Hematopoietic multipotent progenitor cell treated with erythropoietin and hydrocortisone succinate and interleukin-3 and kit ligand, for 4 days (in vitro differentiated cells): ENCODE measurements at regions not wholly inside any gene's neighbourhood (a gene's known extent, or its start where the extent isn't known, plus 50 kb on each side); places are given as distances from the start of the nearest gene placed in this dataset.
"Not testable (repeated sequence)": the region's sequence is repeated elsewhere in the genome, so short reads cannot be mapped to it uniquely, and the experiment has no call there.

Experiments
- DNase-seq: peaks from one replicate; pipeline ENCODE4 v3.0.0-alpha.2; 2015

- no peak for DNase-seq
Measured at GRCh38 chr13:70604448-70604847, 496.2 kb upstream of the KLHL1 start.

DNA sequence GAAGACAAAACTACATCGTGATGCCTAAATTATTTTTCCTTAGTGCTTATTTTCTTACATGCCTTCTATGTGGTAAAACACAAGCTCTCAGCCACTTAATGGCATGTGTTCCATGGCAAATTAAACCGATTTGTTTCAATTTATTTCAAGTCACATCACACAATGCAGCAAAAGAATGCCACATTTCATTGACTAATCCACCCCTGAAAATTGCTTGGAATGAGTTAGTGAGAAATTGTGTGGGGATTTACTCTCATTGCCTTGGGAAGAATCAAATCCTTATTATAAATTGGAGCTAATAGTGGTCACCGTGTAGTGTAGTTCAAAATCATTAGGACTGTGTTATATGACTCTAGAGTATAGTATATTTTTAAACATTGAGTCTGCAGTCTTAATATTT lies 485.5 kb upstream of the KLHL1 start:
- DNase-seq: no peak

GRCh38 chr13:70585109-70585508 lies 476.9 kb upstream of the KLHL1 start:
- no peak for DNase-seq

- DNase-seq: no peak
Measured at GRCh38 chr13:70580825-70581224, 472.6 kb upstream of the KLHL1 start.

DNA sequence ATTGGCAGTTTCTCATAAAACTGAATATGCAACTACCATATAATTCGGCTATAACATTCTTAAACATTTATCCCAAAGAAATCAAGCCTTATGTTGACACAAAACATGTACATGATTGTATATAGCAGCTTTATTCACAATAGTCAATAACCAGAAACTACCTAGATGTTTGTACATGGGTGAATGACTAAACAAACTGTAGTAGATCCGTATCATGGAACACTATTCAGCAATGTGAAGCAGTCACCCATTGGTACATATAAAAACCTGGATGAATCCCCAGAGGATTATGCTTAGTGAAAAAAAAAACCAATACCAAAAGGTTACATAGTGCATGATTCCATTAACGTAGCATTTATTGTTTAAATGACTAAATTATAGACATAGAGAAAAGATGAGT lies 471.7 kb upstream of the KLHL1 start:
- no peak for DNase-seq

DNA sequence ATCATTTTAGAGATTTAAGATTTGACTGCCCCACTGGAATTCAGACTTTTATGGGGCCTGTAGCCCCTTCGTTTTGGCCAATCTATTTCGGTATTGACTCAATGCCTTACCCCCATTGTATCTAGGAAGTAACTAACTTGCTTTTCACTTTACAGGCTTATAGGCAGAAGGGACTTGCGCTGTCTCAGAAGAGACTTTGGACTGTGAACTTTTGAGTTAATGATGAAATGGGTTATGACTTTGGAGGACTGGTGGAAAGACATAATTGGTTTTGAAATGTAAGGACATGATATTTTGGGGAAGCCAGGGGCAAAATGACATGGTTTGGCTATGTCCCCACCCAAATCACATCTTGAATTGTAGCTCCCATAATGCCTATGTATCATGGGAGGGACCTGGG lies 463.0 kb upstream of the KLHL1 start:
- DNase-seq: no peak

DNA sequence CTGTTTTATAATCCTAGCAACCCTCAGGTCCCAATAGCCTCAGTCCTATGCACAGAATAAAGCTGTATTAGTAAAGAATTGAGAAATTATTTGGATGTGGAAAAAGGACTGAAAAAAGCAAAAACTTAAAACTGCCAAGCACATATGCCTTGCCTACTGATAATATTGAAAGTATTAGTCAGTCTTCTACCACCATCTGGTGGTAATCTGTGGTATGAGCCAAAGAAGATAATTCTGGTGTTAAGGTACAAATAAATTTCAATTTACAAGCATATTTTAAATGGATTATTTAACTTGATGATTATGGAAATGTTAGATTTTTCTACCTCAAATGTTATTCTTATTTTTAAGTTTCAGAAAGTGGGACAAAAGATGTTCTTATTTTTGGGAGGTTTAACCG lies 460.3 kb upstream of the KLHL1 start:
- DNase-seq: peak; percentile 77

GRCh38 chr13:70544706-70545105 lies 436.5 kb upstream of the KLHL1 start:
- DNase-seq: no peak

DNA sequence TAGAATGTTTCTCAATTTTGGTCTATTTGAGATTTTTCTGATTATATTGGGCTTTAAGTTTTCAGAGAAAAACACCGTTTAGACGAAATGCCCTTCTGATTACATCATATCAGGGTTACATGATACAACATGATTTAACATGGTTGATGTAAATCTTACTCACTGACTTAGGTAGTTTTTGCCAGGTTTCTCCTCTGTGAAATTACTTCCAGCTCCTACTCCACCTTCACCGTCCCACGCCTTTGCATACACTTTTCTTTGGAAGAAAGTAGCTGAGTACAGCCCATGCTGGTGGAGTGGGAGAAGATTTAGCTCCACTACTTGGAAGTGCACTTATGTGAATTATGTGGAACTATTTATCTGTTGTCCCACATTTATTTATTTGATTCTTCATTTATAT lies 433.2 kb upstream of the KLHL1 start:
- DNase-seq: no peak

GRCh38 chr13:70534466-70534865 lies 426.2 kb upstream of the KLHL1 start:
- DNase-seq: no peak

DNA sequence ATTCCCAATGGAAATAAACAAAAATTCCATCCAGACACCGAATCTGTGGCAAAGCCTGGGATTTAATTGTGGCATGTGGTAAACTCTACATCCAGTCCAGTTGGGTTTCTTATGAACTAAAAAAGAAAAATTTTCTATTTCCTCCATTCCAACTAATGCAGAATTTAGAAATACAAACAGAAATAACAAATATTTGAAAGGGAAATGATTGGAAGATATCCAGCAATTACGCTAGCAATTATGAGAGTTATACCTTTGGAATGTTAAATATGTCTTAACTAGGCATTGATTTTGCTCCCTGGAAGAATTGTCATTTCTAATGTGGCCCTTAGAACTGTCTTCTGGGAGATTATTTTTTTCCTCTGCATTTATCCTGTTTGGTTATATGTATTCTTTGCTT lies 421.4 kb upstream of the KLHL1 start:
- no peak for DNase-seq

DNA sequence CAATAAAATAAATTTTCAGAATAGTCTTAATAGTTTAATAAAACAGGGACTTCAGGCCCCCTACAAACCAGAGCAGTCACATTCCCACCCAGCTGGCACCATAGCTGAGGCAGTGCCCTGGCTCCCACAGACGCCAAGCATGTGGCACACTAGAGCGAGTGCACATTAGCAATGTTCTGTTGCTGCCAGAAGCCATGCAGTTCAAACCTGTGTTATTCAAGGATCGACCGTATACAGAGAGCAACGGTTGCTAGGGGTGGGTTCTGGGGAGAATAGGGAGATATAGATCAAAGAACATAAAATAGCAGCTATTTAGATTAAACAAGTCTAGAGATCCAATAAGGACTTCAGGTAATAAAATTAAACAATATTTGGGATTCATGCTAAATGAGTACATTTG lies 419.3 kb upstream of the KLHL1 start:
- DNase-seq: no peak

DNA sequence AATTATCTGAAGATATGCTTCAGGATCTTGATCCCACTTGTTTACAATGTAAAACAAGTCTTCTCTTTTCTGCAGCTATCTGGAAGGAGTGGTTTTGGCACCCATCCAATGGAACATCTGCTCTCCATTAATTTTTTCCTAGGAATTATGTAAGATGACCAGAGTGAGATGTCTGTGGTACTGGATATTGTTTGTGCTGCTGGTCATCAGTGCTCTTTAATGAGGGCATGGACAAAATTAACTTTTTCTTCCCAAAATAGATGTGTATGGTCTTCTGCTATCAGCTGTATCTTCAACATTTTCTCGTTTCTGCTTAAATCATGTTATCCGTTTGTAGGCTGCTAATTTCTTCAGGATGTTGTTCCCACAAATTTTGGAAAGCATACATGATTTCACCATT lies 415.4 kb upstream of the KLHL1 start:
- DNase-seq: no peak

GRCh38 chr13:70520275-70521036 lies 412.2 kb upstream of the KLHL1 start:
- no peak for DNase-seq

DNA sequence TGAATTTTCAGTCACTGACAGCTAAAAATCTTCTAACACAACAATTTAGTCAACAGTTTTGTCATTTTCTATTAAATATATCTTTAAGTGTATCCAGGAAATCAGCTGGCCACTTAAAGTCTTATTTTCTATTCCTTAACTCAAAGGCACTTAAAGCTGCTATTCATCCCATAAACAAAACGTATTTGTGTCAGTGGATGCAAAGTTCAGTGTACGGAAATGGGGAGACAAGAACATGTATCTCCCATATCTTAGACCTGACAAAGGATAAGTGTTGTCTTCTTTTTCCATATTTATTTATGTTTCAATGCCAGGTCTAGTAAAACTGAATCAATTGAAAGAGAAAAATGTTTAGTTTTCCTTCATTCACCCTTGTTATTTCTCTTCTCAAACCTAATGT lies 409.8 kb upstream of the KLHL1 start:
- DNase-seq: no peak

DNA sequence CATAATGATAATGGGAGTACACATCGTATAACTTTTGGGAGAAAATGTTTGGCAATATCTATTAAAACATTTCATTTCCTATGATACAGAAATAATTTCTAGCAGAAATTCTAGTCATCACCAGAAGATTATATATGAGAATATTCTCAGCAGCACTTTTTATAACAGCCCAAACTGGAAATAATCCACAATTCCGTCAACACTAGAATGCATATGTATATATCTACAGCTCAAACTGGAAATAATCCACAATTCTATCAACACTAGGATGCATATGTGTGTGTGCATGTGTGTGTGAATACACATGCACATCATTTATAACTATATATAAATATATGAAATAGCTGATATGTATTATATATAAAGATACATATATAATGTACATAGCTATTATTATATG lies 408.0 kb upstream of the KLHL1 start:
- DNase-seq: no peak

DNA sequence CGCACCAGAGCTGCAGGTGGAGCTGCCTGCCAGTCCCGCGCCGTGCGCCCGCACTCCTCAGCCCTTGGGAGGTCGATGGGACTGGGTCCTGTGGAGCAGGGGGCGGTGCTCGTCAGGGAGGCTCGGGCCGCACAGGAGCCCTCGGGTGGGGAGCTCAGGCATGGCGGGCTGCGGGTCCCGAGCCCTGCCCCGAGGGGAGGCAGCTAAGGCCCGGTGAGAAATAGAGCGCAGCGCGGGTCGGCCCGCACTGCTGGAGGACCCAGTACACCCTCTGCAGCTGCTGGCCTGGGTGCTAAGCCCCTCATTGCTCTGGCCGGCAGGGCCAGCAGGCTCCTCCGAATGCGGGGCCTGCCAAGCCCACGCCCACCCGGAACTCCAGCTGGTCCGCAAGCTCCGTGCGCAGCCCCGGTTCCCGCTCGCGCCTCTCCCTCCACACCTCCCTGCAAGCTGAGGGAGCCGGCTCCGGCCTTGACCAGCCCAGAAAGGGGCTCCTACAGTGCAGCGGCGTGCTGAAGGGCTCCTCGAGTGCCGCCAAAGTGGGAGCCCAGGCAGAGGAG lies 403.7 kb upstream of the KLHL1 start:
- DNase-seq: not testable (repeated sequence)

- DNase-seq: no peak
Measured at GRCh38 chr13:70505809-70506208, 397.6 kb upstream of the KLHL1 start.

DNA sequence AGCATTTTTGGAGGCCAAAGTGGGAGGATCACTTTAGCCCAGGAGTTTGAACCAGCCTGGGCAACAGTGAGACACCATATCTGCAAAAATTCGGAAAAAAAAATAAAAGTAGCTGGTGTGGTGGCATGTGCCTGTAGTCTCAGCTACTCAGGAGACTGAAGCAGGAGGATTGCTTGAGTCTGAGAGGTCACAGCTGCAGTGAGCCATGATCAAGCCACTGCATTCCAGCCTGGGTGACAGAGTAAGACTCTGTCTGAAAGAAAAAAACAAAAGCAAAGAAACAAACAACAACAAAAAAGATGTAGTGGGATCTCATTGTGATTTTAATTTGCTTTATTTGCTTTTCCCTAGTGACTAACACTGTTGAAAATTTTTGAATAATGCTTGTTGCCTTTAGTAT lies 394.7 kb upstream of the KLHL1 start:
- no peak for DNase-seq

GRCh38 chr13:70490320-70490935 lies 382.2 kb upstream of the KLHL1 start:
- DNase-seq: no peak

DNA sequence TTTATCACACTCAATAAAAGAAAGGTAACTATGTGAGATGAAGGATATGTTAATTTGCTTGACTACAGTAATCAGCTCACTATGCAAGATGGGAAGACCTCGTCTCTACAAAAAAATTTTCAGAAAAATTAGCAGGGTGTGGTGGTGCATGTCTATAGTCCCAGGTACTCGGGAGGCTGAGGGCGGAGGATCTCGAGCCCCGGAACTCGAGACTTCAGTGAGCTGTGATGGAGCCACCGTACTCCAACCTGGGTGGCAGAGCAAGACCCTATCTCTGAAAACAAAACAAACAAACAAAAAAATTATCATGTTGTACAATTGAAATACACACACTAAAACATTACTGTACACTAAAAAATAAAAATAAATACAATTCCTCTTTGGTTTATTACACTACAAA lies 376.7 kb upstream of the KLHL1 start:
- DNase-seq: no peak

DNA sequence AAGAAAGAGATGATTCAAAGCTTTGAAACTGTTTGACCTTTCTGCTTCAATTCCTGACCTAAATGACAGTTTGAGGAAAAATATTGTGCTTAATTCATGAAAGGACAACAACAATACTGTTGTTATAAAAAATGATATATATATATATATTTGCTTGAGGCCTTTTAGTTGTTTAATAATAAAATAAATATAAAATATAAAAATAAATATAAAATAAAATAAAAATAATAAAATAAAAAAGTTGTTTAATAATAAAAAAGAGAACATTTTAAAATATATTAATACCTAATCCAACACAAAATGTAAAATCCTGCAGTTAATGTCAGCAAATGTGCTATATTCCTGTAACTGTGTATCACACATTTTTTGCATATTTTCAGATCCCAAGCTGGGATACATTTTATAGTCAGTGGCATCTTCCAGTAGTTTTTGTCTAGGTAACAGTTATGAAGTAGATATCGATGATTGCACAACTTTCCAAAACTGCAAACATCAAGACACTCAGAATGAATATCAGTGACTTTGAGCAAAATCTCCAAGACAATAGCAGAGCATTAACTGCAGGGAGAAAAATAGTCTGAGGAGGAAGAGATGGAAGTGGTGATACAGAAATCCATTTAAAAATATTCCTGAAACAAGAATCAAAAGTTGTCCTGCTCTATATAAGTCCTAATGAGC lies 375.5 kb upstream of the KLHL1 start:
- DNase-seq: no peak

DNA sequence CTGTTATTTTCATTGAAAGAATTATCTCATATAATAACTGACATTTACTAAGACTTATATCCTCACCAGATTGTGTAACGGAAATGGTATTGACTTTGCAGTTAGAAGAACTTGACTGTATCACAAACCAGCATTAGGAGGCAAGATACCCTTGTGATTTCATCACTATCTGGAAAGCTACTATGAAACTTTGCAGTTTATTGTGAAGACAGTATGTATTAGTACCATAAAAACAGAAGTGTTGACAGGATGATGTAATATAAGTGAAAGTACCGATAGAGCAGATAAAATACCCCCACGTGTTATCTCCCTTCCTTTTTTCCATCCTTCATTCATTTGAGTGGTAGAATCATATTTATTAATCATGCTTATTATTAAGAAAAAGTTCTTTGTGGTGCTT lies 365.7 kb upstream of the KLHL1 start:
- DNase-seq: peak; percentile 63

DNA sequence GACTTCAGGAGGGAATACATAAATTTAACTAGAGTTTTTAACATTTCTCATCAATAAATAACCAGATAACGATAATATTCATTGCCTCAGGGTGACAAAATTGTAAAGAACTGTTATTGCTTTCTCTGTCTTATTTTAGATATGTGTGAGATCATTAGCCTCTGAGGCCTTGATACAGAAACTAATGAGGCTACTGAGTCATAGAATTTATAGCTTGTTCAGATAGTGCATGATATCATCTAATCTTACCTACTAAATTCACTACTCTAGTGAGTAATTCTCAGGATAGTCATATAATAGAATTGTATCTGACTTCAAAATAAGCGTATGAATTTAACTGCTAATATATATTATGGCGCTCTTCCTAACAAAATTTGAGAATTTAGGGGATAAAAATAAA lies 360.8 kb upstream of the KLHL1 start:
- DNase-seq: no peak
